ENCODE measurements at regions not wholly inside any gene's neighbourhood (a gene's known extent, or its start where the extent isn't known, plus 50 kb on each side); places are given as distances from the start of the nearest gene placed in this dataset.

- in situ Hi-C loops (cut with MboI; ENCODE audit: low pct_unique_long_range_greater_than_20kb, low sequenced_read_pairs): no loop called here
Observed at GRCh38 chr4:138680256-138680655, 335.3 kb upstream of the NOCT start.

GRCh38 chr4:138678985-138679746 lies 336.4 kb upstream of the NOCT start:
- in situ Hi-C loops (cut with MboI; ENCODE audit: low pct_unique_long_range_greater_than_20kb, low sequenced_read_pairs): no loop called here
- no peak for DNase-seq

More at GRCh38 chr4:138680256-138680655, 335.3 kb upstream of the NOCT start:
- DNase-seq: no peak

DNA sequence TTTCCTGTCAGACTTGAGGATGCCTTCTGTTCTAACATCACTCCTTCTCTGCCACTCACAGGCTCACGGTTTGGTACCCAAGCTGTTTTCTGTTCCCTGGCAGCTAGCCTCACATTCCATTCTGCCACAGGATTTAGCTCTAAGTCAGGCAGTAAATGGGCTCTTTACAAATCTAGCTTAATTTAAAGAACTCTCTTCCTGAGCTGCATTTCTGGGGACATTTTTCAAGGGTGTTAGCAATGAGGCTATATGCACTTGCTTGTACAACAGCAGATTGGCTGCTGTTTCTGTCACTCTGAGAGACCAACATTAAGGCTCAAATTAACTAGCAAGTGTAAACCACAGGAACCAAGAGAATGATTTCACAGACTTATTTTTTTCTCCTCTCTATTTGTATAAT lies 337.8 kb upstream of the NOCT start:
- DNase-seq: no peak
- in situ Hi-C loops (cut with MboI; ENCODE audit: low pct_unique_long_range_greater_than_20kb, low sequenced_read_pairs): no loop called here

DNA sequence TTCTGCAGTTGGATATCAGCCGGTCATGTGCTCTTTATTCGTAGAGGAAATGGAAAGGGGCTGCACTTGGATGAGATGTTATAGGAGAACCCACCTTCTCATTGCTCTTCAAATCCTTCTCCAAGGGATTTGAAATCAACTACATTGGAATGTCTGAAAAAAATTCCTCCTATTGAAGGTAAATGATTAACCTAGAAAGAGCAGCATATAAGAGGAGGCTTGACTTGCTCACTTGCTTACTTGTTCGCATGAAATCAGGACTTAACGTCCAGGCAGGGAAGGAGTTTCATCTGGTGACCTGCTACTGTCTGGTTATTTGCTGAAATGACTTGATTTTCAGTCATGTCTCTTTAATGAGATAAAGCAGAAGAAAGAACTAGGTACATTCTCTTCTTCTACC lies 338.4 kb upstream of the NOCT start:
- no peak for DNase-seq
- in situ Hi-C loops (cut with MboI; ENCODE audit: low pct_unique_long_range_greater_than_20kb, low sequenced_read_pairs): no loop called here

- DNase-seq: no peak
- in situ Hi-C loops (cut with MboI; ENCODE audit: low pct_unique_long_range_greater_than_20kb, low sequenced_read_pairs): no loop called here
Observed at GRCh38 chr4:138675685-138676084, 339.9 kb upstream of the NOCT start.

DNA sequence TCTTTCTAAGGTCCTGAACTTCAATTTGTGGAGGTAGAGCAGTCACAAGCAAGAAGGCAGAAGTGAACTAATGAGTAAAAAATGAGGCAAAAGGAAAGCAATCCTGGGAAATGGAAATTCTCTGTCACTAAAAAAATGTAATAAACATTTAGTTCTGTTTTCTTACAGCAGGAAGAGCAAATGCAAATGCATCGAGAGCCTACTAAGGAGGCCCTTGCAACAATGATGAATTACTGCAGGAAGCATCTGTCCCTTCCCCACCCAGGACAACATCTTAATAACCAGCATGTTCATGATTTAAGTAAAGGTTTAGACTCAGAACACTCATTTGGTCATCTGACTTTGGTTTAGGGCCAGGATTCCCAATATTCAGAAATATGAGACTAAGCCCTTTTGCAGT lies 341.4 kb upstream of the NOCT start:
- DNase-seq: no peak
- in situ Hi-C loops (cut with MboI; ENCODE audit: low pct_unique_long_range_greater_than_20kb, low sequenced_read_pairs): no loop called here

GRCh38 chr4:138673053-138673452 lies 342.5 kb upstream of the NOCT start:
- in situ Hi-C loops (cut with MboI; ENCODE audit: low pct_unique_long_range_greater_than_20kb, low sequenced_read_pairs): no loop called here
- DNase-seq: no peak

DNA sequence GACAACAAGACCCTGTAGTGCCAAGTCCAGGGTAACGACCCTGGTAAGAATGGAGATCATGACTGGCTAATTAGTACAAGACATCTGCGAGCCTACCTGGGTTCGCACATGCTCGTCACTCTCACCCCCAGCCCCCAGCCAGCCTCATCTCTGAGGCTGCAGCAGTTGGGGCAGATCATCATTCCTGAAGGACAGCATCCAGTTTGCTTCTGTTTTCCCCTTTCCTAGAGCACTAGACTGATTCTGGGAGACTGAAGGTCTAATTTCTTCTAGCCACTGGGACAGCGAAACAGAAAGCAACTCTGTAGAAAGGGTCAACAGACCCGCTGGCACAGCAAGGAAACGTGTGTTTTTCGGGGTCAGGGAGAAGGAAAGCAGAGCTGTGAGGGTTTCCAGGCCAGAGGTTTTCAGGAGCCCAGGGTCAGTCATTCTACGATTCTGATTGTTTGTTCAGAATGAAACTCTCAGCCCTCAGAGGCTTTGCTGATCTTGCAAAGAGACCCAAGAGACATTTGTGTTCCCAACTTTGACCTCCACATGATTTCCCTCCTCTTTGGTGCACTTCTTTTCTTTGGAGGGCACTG lies 343.1 kb upstream of the NOCT start:
- in situ Hi-C loops (cut with MboI; ENCODE audit: low pct_unique_long_range_greater_than_20kb, low sequenced_read_pairs): no loop called here
- no peak for DNase-seq

DNA sequence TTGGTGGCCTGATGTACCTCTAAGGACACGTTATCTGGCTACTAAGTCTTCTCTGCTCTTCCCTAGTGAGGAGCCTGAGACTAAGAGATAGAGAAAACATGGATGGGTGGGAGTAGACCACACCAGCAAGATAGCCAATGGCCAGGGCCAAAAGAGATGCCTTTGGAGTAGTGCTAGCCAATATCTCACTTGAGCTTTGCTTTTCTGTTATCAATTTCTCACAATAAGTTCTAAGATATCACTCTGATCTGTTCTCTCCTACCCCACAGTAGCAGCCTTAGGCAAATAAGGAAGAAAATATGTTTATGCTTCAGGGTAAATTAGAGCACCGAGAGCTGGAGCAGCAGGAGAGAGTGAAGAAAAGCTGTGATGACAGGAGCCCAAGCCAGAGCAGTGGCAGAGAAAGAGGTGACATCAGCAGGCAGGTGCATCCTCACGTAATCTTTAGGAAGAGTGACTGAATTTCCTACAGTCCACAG lies 343.9 kb upstream of the NOCT start:
- in situ Hi-C loops (cut with MboI; ENCODE audit: low pct_unique_long_range_greater_than_20kb, low sequenced_read_pairs): no loop called here
- no peak for DNase-seq

GRCh38 chr4:138671106-138671505 lies 344.5 kb upstream of the NOCT start:
- in situ Hi-C loops (cut with MboI; ENCODE audit: low pct_unique_long_range_greater_than_20kb, low sequenced_read_pairs): no loop called here

DNA sequence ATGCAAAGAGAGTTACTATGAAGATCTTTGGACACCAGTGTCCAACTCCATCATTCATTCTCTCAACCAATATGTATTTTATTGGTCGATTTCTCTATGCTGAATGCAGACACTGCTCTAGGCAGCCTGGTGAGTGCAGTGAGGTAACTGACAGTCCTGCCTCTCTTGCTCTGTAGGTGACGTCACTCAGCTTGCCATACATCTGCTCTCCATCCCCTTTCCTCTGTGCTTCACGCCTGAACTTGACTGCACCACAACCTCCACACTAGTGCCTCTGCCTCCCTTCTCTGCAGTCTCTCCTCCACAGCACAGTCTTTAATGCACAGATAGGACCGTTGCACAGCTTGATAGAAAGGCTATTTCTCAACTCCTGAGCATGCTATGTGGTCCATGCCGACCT lies 344.9 kb upstream of the NOCT start:
- in situ Hi-C loops (cut with MboI; ENCODE audit: low pct_unique_long_range_greater_than_20kb, low sequenced_read_pairs): no loop called here
- no peak for DNase-seq

More at GRCh38 chr4:138671106-138671505, 344.5 kb upstream of the NOCT start:
- DNase-seq: no peak

DNA sequence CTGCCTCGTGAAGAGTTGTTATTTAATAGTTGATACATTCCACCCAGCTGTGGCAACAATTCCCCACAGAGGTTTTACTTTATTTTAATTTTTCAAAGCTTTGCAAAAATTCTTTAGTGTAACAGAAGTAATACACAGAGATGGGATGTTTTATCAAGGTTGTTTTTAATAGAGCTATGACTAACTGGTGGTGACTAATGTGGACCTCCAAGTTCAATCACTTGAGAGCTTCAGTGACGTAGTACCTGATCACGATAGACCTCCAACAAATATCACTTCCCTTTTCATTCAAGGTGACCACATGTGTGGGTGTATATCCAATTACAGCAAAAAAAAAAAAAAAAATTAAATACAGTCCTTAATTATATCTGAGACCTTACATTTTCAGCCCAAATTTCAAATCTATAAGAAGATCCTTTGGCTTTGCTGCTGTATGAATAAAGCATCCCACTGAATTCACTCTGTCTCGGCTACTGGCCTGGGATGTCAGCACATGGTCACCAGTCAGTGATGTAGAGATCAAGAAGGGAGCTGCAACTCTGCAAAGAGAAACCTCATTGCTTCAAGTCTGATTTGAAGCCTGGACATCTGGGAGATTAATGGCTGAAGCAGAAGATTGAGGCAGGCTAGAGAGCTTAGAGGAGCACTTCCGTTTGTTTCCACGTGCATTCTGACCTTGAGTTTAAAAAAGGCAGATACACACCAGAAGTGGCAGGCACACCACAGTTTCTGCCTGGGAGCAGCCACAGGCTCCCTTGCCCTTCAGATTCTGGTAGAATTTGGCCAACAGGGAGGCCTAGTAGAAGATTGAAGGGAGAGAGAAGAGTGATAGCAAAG lies 345.9 kb upstream of the NOCT start:
- in situ Hi-C loops (cut with MboI; ENCODE audit: low pct_unique_long_range_greater_than_20kb, low sequenced_read_pairs): no loop called here
- DNase-seq: no peak

GRCh38 chr4:138668309-138668708 lies 347.3 kb upstream of the NOCT start:
- no peak for DNase-seq
- in situ Hi-C loops (cut with MboI; ENCODE audit: low pct_unique_long_range_greater_than_20kb, low sequenced_read_pairs): no loop called here

DNA sequence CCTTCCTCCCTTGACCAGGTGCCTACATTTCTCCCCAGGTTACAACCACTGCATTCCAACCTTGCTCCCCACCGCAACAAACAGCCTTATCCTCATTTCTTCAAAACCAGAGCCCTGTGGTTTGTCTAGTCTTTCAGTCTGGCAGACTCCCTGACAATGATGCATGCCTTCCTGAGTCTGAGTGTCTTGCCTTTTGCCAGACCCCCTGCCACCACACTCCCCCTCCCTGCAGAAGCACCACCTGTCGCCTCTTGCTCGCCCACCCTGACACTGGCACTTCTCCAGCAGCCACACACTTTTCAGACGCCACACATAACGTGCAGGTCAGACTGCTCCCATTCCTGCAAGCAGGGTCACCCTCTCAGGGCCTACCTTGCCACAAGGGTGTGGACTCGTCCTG lies 349.2 kb upstream of the NOCT start:
- in situ Hi-C loops (cut with MboI; ENCODE audit: low pct_unique_long_range_greater_than_20kb, low sequenced_read_pairs): no loop called here
- DNase-seq: no peak

GRCh38 chr4:138665851-138666250 lies 349.7 kb upstream of the NOCT start:
- in situ Hi-C loops (cut with MboI; ENCODE audit: low pct_unique_long_range_greater_than_20kb, low sequenced_read_pairs): no loop called here
- DNase-seq: no peak

GRCh38 chr4:138663883-138664282 lies 351.7 kb upstream of the NOCT start:
- DNase-seq: no peak
- in situ Hi-C loops (cut with MboI; ENCODE audit: low pct_unique_long_range_greater_than_20kb, low sequenced_read_pairs): no loop called here

DNA sequence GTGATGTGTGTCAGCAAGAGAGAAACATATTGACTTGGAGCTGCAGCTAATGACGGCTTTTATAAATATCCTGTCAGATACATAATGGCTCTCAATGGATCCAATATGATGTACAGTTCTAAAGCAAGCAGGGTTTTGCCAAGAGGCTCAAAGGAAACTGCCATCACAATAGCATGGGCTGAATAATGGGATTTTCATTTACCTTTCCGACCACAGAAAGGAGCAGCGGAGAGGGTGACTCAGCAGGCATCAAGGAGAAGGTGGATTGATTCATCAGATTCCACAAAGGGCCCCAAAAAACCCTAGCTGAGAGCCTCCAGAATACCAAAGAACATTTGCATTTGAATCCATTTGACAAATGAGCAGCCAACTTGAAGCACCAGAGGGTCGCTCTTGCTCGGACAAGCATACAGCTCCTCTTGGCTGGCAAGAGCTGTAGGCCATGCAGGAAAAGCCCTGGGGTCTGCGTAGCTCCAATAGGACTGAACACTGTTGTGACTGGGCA lies 355.7 kb upstream of the NOCT start:
- no peak for DNase-seq
- in situ Hi-C loops (cut with MboI; ENCODE audit: low pct_unique_long_range_greater_than_20kb, low sequenced_read_pairs): no loop called here

- no peak for DNase-seq
- in situ Hi-C loops (cut with MboI; ENCODE audit: low pct_unique_long_range_greater_than_20kb, low sequenced_read_pairs): no loop called here
Observed at GRCh38 chr4:138659037-138659811, 356.4 kb upstream of the NOCT start.

DNA sequence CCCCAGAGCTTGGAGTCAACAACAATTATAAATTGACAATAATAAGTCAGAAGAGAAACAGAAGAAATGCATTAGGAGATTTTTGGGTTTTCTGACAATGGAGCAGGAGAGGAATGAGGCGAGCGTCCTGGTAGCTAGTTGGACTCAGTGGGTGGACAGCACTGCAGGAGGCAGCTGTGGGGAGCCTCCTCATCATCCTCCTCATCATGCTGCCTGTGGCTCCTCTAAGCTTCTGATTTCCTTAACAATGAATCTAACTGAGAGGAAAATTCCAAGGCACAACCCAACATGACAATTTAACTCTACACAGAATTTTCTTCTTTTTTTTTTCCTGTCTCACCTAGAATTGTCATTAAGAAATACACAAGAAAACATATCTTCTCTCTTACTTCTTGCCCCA lies 357.1 kb upstream of the NOCT start:
- no peak for DNase-seq
- in situ Hi-C loops (cut with MboI; ENCODE audit: low pct_unique_long_range_greater_than_20kb, low sequenced_read_pairs): no loop called here
